Dendritic cell treated with granulocyte-macrophage colony-stimulating factor and Interleukin-4, amounts not matched to agents 40 ng/mL and 50 ng/mL, for 4 days (primary cell): ENCODE measurements at regions not wholly inside any gene's neighbourhood (a gene's known extent, or its start where the extent isn't known, plus 50 kb on each side); places are given as distances from the start of the nearest gene placed in this dataset.

ENCODE experiments used
- H3K27ac Mint-ChIP-seq: one replicate; pipeline ENCODE4 v1.8.0; 2022; ENCODE audit warnings: mild to moderate bottlenecking, mixed read lengths
- H3K27me3 Mint-ChIP-seq: one replicate; pipeline ENCODE4 v1.8.0; 2022; ENCODE audit warnings: mild to moderate bottlenecking, mixed read lengths
- H3K36me3 Mint-ChIP-seq: one replicate; pipeline ENCODE4 v1.8.0; 2022; ENCODE audit warnings: low read depth, mixed read lengths
- H3K4me1 Mint-ChIP-seq: one replicate; pipeline ENCODE4 v1.8.0; 2022; ENCODE audit warnings: low read depth, mixed read lengths
- H3K4me3 Mint-ChIP-seq: one replicate; pipeline ENCODE4 v1.8.0; 2022; ENCODE audit warnings: mild to moderate bottlenecking, moderate library complexity, mixed read lengths
- H3K9me3 Mint-ChIP-seq: one replicate; pipeline ENCODE4 v1.8.0; 2022; ENCODE audit warnings: mixed read lengths
- intact Hi-C: fragments of 100-400 bp; cut with micrococcal nuclease; formaldehyde crosslinking; loops from one replicate; pipeline ENCODE4 v1.15.0; 2022

GRCh38 chr16:85466989-85467388 is 146.1 kb upstream of the GSE1 start:
- Mint-ChIP-seq H3K27me3 (peaks cover 39% of the 10 kb centered on the region), H3K27ac (no peak overlapping the region), H3K4me1 (peaks cover 11% of the 10 kb centered on the region), H3K4me3 (no peak overlapping the region), H3K9me3 (no peaks in the 10 kb centered on the region), H3K36me3 (no peaks in the 10 kb centered on the region)
- intact Hi-C loops: no loop called here

DNA sequence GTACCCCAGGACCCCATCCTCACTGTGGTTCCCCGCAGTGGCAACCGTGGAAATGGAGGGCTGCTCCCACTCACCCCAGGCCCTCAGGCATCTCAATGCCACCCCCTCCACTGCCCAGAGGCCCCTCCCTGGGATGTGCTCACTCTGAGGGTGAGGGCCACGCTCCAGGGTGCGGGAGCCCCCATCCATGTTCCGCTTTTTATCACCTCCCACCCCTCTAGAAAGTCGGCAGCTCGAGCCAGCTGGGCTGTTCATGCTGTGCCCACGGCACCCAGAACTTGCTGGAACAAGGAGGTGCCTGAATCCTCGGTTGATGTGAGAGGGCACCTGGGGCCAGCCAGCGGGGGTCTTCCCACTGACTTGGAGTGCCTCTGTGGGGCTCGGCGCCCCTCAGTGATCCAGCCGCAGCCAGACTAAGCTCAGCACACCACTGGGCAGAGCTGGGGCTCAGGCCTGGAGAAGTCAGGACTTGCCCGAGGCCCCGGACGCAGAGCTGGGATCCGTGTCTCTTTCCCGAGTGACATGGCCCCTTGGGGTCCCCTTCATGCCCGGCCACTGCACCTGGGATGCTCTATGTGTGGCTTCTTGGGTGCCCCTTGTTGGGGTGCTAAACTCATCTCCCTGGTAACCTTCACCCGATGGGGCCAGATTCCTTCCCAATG is 143.1 kb upstream of the GSE1 start:
- Mint-ChIP-seq H3K4me1 (no peaks in the 10 kb centered on the region), H3K36me3 (no peaks in the 10 kb centered on the region), H3K9me3 (no peaks in the 10 kb centered on the region), H3K4me3 (no peak overlapping the region), H3K27ac (no peak overlapping the region), H3K27me3 (peaks cover 29% of the 10 kb centered on the region)
- intact Hi-C loops: no loop called here

GRCh38 chr16:85470873-85471272 is 142.2 kb upstream of the GSE1 start:
- H3K36me3 Mint-ChIP-seq: no peaks in the 10 kb centered on the region
- no peak overlapping the region for H3K27ac Mint-ChIP-seq
- no peaks in the 10 kb centered on the region for H3K9me3 Mint-ChIP-seq
- no peak overlapping the region for H3K4me3 Mint-ChIP-seq
- no peaks in the 10 kb centered on the region for H3K4me1 Mint-ChIP-seq
- intact Hi-C loops: no loop called here
- peaks cover 27% of the 10 kb centered on the region for H3K27me3 Mint-ChIP-seq

DNA sequence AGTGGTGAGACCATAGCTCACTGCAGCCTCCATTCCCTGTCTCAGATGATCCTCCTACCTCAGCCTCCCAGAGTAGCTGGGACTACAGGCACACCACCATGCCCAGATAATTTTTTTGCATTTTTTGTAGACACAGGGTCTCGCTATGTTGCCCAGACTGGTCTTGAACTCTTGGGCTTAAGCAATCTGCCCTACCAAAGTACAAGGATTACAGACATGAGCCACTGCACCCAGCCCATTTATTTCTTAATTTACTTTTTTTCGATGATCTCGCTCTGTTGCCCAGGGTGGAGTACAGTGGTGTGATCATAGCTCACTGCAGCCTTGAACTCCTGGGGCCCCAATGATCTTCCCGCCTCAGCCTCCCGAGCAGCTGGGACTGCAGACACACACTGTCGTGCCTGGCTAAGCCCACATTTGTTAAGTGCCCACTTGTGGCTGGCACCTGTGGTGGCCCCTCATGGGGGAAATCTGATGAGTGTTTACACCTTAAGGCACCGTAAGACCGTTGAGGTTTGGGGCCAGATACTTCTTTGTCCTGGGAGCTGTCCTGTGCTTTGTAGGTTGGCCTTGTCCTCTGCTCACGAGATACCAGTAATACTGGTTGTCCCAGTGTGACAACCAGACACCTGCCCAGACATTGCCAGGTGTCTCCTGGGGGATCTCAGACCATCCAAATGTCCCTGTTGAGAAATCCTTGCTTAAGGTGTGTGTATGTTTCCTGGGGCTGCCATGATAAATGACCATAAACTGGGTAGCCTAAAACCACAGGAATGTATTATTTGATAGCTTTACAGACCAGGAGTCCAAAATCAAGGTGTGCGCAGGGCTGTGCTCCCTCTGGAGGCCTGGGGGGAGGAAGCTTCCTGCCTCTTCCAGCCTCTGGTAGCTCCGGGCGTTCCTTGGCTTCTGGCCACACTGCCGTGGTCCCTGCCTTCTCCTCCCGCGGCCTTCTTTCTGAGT is 141.4 kb upstream of the GSE1 start:
- intact Hi-C loops: no loop called here
- no peaks in the 10 kb centered on the region for H3K9me3 Mint-ChIP-seq
- no peaks in the 10 kb centered on the region for H3K36me3 Mint-ChIP-seq
- peaks cover 25% of the 10 kb centered on the region for H3K27me3 Mint-ChIP-seq
- H3K27ac Mint-ChIP-seq: no peak overlapping the region
- H3K4me1 Mint-ChIP-seq: no peaks in the 10 kb centered on the region
- no peak overlapping the region for H3K4me3 Mint-ChIP-seq

DNA sequence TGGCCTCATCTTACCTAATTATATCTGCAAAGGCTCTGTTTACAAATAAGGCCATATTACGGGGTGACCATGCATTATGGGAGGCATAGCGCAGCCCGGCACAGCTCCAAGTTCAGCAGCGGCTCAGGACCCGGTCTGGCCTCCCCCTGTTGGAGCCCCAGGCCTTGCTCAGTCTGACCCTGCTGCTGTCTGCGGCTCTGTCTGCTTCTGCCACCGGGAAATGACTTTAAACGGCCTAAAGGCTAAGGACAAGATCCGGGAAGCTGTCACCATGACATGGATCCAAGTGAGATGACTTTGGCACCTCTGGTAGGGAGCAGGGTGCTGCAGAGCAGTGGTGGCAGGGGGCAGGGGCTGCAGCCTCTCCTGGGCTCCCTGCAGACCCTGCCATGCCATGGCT is 140.6 kb upstream of the GSE1 start:
- no peak overlapping the region for H3K27ac Mint-ChIP-seq
- H3K4me1 Mint-ChIP-seq: no peaks in the 10 kb centered on the region
- H3K4me3 Mint-ChIP-seq: no peak overlapping the region
- peaks cover 22% of the 10 kb centered on the region for H3K27me3 Mint-ChIP-seq
- no peaks in the 10 kb centered on the region for H3K9me3 Mint-ChIP-seq
- intact Hi-C loops: no loop called here
- H3K36me3 Mint-ChIP-seq: no peaks in the 10 kb centered on the region

DNA sequence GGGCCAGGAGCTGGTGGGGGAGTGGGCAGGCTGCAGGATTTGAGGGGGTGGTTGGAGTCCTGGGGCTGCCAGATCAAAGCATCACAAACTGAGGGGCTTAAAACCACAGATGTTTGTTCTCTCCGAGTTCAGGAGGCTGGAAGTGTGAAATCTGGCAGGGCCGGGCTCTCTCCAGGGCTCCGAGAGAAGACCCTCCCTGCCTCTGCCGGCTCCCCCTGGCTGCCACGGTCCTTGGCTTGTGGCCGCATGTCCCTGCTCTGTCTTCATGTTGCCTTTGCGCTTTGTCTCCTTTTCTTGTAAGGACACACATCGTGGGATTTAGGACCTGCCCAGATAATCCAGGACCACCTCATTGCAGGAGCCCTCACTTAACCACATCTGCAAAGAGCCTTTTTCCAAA is 139.8 kb upstream of the GSE1 start:
- intact Hi-C loops: no loop called here
- H3K4me1 Mint-ChIP-seq: no peaks in the 10 kb centered on the region

DNA sequence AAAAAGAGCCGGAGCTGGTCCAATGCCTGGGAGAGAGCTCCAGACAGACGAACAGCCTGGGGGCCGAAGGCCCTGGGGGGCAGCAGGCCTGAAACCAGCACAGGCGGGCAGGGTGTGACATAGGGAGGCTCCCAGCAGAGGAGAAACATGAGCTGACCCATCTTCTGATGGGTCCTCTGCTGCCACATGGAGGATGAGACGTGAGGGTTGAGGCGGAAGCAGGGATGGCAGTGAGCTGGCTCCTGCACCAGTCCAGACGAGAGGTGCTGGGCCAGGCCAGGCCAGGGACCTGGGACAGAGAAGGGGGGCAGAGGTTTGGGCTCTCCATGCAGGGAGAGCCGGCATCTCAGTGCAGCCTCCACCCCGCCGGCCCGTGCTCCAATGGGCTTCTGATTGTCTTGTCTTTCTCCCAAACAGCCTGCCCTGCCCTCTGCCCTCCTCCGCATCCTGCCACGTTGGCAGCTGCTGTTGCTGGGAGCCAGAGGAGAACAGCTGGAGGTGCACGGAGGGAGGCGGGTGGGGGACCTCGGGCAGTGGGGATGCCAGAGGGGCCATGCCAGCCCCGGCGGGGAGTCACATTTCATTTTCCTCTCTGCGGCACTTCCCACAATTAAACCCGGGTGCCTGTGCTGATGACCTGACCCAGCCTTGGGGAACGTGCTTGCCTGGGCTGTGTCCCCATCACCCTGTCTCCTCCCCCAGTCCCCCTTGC is 139.1 kb upstream of the GSE1 start:
- H3K36me3 Mint-ChIP-seq: no peaks in the 10 kb centered on the region
- intact Hi-C loops: no loop called here
- H3K27ac Mint-ChIP-seq: no peak overlapping the region
- H3K27me3 Mint-ChIP-seq: peaks cover 22% of the 10 kb centered on the region
- H3K4me1 Mint-ChIP-seq: no peaks in the 10 kb centered on the region
- no peaks in the 10 kb centered on the region for H3K9me3 Mint-ChIP-seq
- no peak overlapping the region for H3K4me3 Mint-ChIP-seq

More for the DNA sequence above, 139.8 kb upstream of the GSE1 start:
- Mint-ChIP-seq H3K27ac (no peak overlapping the region), H3K4me3 (no peak overlapping the region), H3K27me3 (peaks cover 22% of the 10 kb centered on the region), H3K36me3 (no peaks in the 10 kb centered on the region), H3K9me3 (no peaks in the 10 kb centered on the region)

DNA sequence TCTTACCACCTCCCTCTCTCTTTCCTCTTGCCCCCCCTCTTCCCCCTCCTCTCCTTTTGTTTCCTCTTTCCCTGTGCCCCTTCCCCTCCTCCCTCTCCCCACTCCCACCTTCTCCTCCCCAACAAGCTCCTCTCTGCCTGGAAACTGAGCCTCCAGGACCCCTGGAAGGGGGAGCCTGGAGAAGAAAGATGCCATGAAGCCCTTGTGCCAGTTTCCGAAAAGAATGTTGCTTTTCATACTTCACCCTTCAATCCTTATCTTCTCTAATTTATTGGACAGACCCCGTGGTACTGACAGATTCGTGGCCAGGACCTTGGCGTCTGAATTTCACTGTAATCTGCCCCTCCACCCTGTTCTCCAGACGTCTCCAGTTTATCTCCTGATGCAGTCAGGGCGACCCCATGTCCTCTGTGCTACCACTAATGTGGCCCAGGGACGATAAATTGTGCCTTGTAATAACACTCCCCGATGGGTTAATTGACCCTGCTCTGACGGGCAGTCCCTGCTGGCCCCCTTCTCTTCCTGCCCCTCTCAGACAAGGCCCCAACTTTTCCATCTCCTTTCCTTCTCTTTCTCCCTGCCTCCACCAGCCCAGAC is 138.4 kb upstream of the GSE1 start:
- intact Hi-C loops: no loop called here
- Mint-ChIP-seq H3K27ac (no peak overlapping the region), H3K9me3 (no peaks in the 10 kb centered on the region), H3K4me1 (no peaks in the 10 kb centered on the region), H3K36me3 (no peaks in the 10 kb centered on the region), H3K4me3 (no peak overlapping the region), H3K27me3 (peaks cover 22% of the 10 kb centered on the region)

- intact Hi-C loops: no loop called here
These were observed 137.9 kb upstream of the GSE1 start for GRCh38 chr16:85475233-85475632.

DNA sequence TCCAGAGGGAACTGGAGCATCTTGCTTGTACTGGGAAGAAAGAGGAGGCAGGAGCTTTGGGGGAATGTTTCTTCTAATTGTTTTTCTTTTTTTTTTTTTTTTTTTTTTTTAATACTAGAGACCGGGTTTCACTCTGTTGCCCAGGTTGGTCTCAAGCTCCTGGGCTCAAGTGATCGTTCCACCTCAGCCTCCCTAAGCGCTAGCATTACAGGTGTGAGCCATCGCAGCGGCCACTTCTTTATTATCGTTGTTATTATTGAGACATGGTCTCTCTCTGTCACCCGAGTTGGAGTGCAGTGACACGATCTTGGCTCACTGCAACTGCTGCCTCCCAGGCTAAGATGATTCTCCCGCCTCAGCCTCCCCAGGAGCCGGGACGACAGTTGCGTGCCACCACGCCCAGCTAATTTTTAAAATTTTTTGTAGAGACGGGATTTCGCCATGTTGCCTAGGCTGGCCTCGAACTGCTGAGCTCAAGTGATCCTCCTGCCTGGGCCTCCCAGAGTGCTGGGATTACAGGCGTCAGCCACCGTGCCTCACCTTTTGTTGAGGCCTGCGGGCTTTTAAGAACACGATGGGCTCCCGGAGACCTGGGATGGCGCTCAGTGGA is 137.3 kb upstream of the GSE1 start:
- H3K27me3 Mint-ChIP-seq: peaks cover 19% of the 10 kb centered on the region
- no peak overlapping the region for H3K27ac Mint-ChIP-seq
- no peaks in the 10 kb centered on the region for H3K4me1 Mint-ChIP-seq
- H3K9me3 Mint-ChIP-seq: no peaks in the 10 kb centered on the region
- H3K4me3 Mint-ChIP-seq: no peak overlapping the region
- intact Hi-C loops: no loop called here
- H3K36me3 Mint-ChIP-seq: no peaks in the 10 kb centered on the region

More at GRCh38 chr16:85475233-85475632, 137.9 kb upstream of the GSE1 start:
- Mint-ChIP-seq H3K4me3 (no peak overlapping the region), H3K9me3 (no peaks in the 10 kb centered on the region), H3K27ac (no peak overlapping the region), H3K27me3 (peaks cover 22% of the 10 kb centered on the region), H3K36me3 (no peaks in the 10 kb centered on the region), H3K4me1 (no peaks in the 10 kb centered on the region)

GRCh38 chr16:85476389-85476788 is 136.7 kb upstream of the GSE1 start:
- Mint-ChIP-seq H3K4me3 (no peak overlapping the region), H3K4me1 (no peaks in the 10 kb centered on the region), H3K9me3 (no peaks in the 10 kb centered on the region), H3K27me3 (peaks cover 19% of the 10 kb centered on the region), H3K36me3 (no peaks in the 10 kb centered on the region), H3K27ac (no peak overlapping the region)
- intact Hi-C loops: no loop called here

GRCh38 chr16:85477801-85478363 is 135.2 kb upstream of the GSE1 start:
- peaks cover 16% of the 10 kb centered on the region for H3K27me3 Mint-ChIP-seq
- H3K4me1 Mint-ChIP-seq: no peaks in the 10 kb centered on the region
- H3K9me3 Mint-ChIP-seq: no peaks in the 10 kb centered on the region
- H3K36me3 Mint-ChIP-seq: no peaks in the 10 kb centered on the region
- H3K27ac Mint-ChIP-seq: no peak overlapping the region
- intact Hi-C loops: no loop called here
- H3K4me3 Mint-ChIP-seq: no peak overlapping the region
